ENCODE measurements at regions not wholly inside any gene's neighbourhood (a gene's known extent, or its start where the extent isn't known, plus 50 kb on each side); places are given as distances from the start of the nearest gene placed in this dataset.

- TF ChIP-seq EZH2phosphoT487 (IDR thresholded peaks at IDR 0.05): no peak
- TF ChIP-seq CTCF (IDR thresholded peaks at IDR 0.05): no peak
These were observed 246.4 kb upstream of the LRIG1 start for GRCh38 chr3:66747261-66747660.

Measured in neural progenitor cell (in vitro differentiated cells).